Nucleus accumbens (tissue), 56 donors: ENCODE measurements at regions not wholly inside any gene's neighbourhood (a gene's known extent, or its start where the extent isn't known, plus 50 kb on each side); places are given as distances from the start of the nearest gene placed in this dataset.

Experiments used
- DNase-seq, 56 donors: peaks; one replicate each; lab custom pipeline; 2025; lab: John Stamatoyannopoulos, UW

GRCh38 chr22:46086577-46087335 lies 63.6 kb upstream of the PPARA start:
- DNase-seq = no peak

- no peak for DNase-seq
Measured at GRCh38 chr22:46087336-46087690, 63.0 kb upstream of the PPARA start.

- peak; percentile 41 to 98 (median 94) for DNase-seq
Measured at GRCh38 chr22:46087816-46088277, 62.5 kb upstream of the PPARA start.

GRCh38 chr22:46088541-46089311 lies 61.6 kb upstream of the PPARA start:
- peak in 8 of 56 donors; percentile 37 to 64 (median 50) for DNase-seq

GRCh38 chr22:46089426-46090035 lies 60.8 kb upstream of the PPARA start:
- no peak for DNase-seq

GRCh38 chr22:46090036-46090591 lies 60.2 kb upstream of the PPARA start:
- DNase-seq = no peak

- DNase-seq = no peak
Measured at GRCh38 chr22:46090631-46091201, 59.6 kb upstream of the PPARA start.

GRCh38 chr22:46091277-46091977 lies 58.9 kb upstream of the PPARA start:
- DNase-seq = no peak

- no peak for DNase-seq
Measured at GRCh38 chr22:46092011-46092410, 58.3 kb upstream of the PPARA start.

GRCh38 chr22:46092670-46093410 lies 57.5 kb upstream of the PPARA start:
- no peak for DNase-seq

GRCh38 chr22:46093796-46094195 lies 56.5 kb upstream of the PPARA start:
- no peak for DNase-seq

- no peak for DNase-seq
Measured at GRCh38 chr22:46094676-46095075, 55.6 kb upstream of the PPARA start.

GRCh38 chr22:46096051-46096450 lies 54.3 kb upstream of the PPARA start:
- no peak for DNase-seq

- no peak for DNase-seq
Measured at GRCh38 chr22:46096706-46097230, 53.6 kb upstream of the PPARA start.

- no peak for DNase-seq
Measured at GRCh38 chr22:46097268-46097900, 52.9 kb upstream of the PPARA start.

- DNase-seq = no peak
Measured at GRCh38 chr22:46098525-46099475, 51.5 kb upstream of the PPARA start.

- no peak for DNase-seq
Measured at GRCh38 chr22:46099740-46100139, 50.6 kb upstream of the PPARA start.
